SK-N-MC (cell line): ENCODE measurements at regions not wholly inside any gene's neighbourhood (a gene's known extent, or its start where the extent isn't known, plus 50 kb on each side); places are given as distances from the start of the nearest gene placed in this dataset.

Experiments used
- EZH2 ChIP-seq: fragments of 200-600 bp; sonication (generic); IDR thresholded peaks from one replicate; pipeline ENCODE4 v1.6.1; 2017; ENCODE audit warnings: antibody characterized with exemption
- FOXP2 ChIP-seq: optimal IDR thresholded peaks from 2 replicates; pipeline ENCODE3; 2011; ENCODE audit warnings: mild to moderate bottlenecking, moderate library complexity; ENCODE audit not compliant: insufficient read depth; ENCODE audit errors: extremely low read length, control extremely low read depth
- POLR2AphosphoS5 ChIP-seq: IDR thresholded peaks from 2 replicates; pipeline ENCODE4 v1.6.1; 2012; ENCODE audit warnings: mild to moderate bottlenecking, low read depth, low read length, borderline replicate concordance

- TF ChIP-seq EZH2 (no peak), POLR2AphosphoS5 (no peak), FOXP2 (no peak)
Observed at GRCh38 chr6:140960566-140960965, 1172.2 kb upstream of the GJE1 start.
